ENCODE measurements at regions not wholly inside any gene's neighbourhood (a gene's known extent, or its start where the extent isn't known, plus 50 kb on each side); places are given as distances from the start of the nearest gene placed in this dataset.

DNA sequence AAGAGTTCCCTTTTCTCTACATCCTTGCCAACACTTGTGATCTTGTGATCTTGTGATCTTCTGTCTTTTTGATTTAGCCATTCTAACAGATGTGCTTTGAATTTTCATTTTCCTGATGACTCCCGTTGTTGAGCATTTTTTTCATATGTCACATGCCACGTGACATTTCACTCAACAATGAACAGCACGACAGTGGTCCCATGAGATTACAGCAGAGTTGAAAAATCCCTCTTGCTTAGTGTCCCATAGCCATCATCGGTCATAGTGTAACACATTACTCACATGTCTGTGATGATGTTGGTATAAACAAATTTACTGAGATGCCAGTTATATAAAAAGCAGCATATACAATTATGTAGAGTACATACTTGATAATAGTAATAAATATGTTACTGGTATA lies 256.1 kb upstream of the OBI1 start:
- Histone ChIP-seq H3K36me3 (replicated peaks in 1 of 2) (no peaks in the 10 kb centered on the region), H3K27ac (no peak overlapping the region), H3K27me3 (no peaks in the 10 kb centered on the region), H3K4me3 (no peak overlapping the region), H3K4me1 (replicated peaks in 1 of 2) (no peaks in the 10 kb centered on the region), H3K9me3 (replicated peaks in 1 of 3) (no peaks in the 10 kb centered on the region)
- WGBS, 4 donors: 68 to 82% (median 77%) methylated on average over 4 of the region's 4 CpGs
- intact Hi-C loops (cut with DNase I): no loop called here
- no peak for DNase-seq
- TF ChIP-seq POLR2A (IDR thresholded peaks at IDR 0.05): no peak
- TF ChIP-seq, protein P1, sequence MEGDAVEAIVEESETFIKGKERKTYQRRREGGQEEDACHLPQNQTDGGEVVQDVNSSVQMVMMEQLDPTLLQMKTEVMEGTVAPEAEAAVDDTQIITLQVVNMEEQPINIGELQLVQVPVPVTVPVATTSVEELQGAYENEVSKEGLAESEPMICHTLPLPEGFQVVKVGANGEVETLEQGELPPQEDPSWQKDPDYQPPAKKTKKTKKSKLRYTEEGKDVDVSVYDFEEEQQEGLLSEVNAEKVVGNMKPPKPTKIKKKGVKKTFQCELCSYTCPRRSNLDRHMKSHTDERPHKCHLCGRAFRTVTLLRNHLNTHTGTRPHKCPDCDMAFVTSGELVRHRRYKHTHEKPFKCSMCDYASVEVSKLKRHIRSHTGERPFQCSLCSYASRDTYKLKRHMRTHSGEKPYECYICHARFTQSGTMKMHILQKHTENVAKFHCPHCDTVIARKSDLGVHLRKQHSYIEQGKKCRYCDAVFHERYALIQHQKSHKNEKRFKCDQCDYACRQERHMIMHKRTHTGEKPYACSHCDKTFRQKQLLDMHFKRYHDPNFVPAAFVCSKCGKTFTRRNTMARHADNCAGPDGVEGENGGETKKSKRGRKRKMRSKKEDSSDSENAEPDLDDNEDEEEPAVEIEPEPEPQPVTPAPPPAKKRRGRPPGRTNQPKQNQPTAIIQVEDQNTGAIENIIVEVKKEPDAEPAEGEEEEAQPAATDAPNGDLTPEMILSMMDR (IDR thresholded peaks at IDR 0.05): no peak

DNA sequence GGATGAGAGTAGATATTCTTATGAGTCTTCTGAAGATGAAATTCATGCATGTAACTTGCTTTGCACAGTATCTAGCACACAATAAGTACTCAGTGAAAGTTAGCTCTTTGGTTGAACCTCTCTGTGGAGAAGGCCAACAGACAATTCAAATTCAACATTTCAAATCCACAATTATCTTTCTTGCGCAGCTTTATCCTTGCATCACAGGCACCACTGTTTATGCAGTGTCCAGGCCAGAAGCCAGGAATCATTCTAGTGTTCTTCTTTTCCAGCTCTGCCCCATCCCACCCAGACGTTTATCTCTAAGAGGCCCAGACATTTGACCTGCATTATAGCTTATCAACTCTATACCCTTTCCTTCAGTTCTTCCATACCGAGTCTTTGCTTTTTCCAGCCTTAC lies 254.7 kb upstream of the OBI1 start:
- DNase-seq: no peak
- no peak overlapping the region for H3K27ac ChIP-seq
- H3K36me3 ChIP-seq (replicated peaks in 1 of 2): no peaks in the 10 kb centered on the region
- no peaks in the 10 kb centered on the region for H3K4me1 ChIP-seq (replicated peaks in 1 of 2)
- WGBS, 4 donors: 55 to 63% (median 59%) methylated on average over 3 of the region's 3 CpGs
- no peak overlapping the region for H3K4me3 ChIP-seq
- no peak for TF ChIP-seq POLR2A (IDR thresholded peaks at IDR 0.05)
- TF ChIP-seq, protein P1 (IDR thresholded peaks at IDR 0.05): no peak
- H3K27me3 ChIP-seq: no peaks in the 10 kb centered on the region
- no peaks in the 10 kb centered on the region for H3K9me3 ChIP-seq (replicated peaks in 1 of 3)
- intact Hi-C loops (cut with DNase I): no loop called here

DNA sequence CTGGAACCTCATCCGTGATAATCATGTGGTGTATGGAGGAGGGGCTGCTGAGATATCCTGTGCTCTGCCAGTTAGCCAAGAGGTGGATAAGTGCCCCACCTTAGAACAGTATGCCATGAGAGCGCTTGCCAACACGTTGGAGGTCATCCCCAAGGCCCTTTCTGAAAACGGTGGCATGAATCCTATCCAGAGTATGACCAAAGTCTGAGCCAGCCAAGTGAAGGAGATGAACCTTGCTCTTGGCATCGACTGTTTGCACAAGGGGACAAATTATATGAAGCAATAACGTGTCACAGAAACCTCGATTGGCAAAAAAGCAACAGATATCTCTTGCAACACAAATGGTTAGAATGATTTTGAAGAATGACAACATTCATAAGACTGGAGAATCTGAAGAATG lies 251.2 kb upstream of the OBI1 start:
- intact Hi-C loops (cut with DNase I): no loop called here
- 63 to 66% (median 65%) methylated on average over 6 to 7 of the region's 7 CpGs for WGBS, 4 donors

DNA sequence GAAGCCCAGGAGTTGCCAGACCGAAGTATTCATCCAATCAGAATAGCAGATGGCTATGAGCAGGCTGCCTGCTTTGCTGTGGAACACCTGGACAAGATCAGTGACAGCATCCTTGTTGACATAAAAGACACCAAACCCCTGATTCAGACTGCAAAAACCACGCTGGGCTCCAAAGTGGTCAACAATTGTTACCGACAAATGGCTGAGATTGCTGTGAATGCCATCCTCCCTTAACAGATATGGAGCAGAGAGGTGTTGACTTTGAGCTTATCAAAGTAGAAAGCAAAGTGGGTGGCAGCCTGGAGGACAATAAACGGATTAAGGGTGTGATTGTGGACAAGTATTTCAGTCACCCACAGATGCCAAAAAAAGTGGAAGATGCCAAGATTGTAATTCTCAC lies 250.3 kb upstream of the OBI1 start:
- Histone ChIP-seq H3K27me3 (no peaks in the 10 kb centered on the region), H3K4me3 (no peak overlapping the region), H3K36me3 (replicated peaks in 1 of 2) (no peaks in the 10 kb centered on the region), H3K27ac (no peak overlapping the region), H3K4me1 (replicated peaks in 1 of 2) (no peaks in the 10 kb centered on the region), H3K9me3 (replicated peaks in 1 of 3) (no peaks in the 10 kb centered on the region)
- WGBS, 4 donors: 22 to 30% (median 23%) methylated on average over 4 of the region's 4 CpGs
- intact Hi-C loops (cut with DNase I): no loop called here
- DNase-seq: no peak
- no peak for TF ChIP-seq POLR2A (IDR thresholded peaks at IDR 0.05)
- TF ChIP-seq, protein P1 (IDR thresholded peaks at IDR 0.05): no peak

More for the DNA sequence above, 251.2 kb upstream of the OBI1 start:
- no peak for DNase-seq
- Histone ChIP-seq H3K27ac (no peak overlapping the region), H3K4me3 (no peak overlapping the region), H3K27me3 (no peaks in the 10 kb centered on the region), H3K36me3 (replicated peaks in 1 of 2) (no peaks in the 10 kb centered on the region), H3K4me1 (replicated peaks in 1 of 2) (no peaks in the 10 kb centered on the region), H3K9me3 (replicated peaks in 1 of 3) (no peaks in the 10 kb centered on the region)
- TF ChIP-seq, protein P1 (IDR thresholded peaks at IDR 0.05): no peak
- no peak for TF ChIP-seq POLR2A (IDR thresholded peaks at IDR 0.05)

All from adrenal gland (tissue), 9 donors.